T-cell (primary cell): ENCODE measurements at regions not wholly inside any gene's neighbourhood (a gene's known extent, or its start where the extent isn't known, plus 50 kb on each side); places are given as distances from the start of the nearest gene placed in this dataset.

ENCODE experiments used
- ATAC-seq, 4 experiments: fragments of 200-7000 bp in 3 of 4; fragments of 150-1000 bp in 1 of 4; cut with Tn5 transposase; replicated peaks in 1 of 4; 1 replicate in 3 of 4; 2 replicates in 1 of 4; pipeline ENCODE4 v1.10.0; 2021; ENCODE audit warnings: moderate library complexity in 3 of 4, mild to moderate bottlenecking in 2 of 4, moderate number of reproducible peaks in 1 of 4
- CTCF ChIA-PET, 2 donors: fragments of 300-600 bp; sonication (Branson Sonifier 250); formaldehyde crosslinking; loops; one replicate each; lab custom pipeline; 2022; ENCODE audit warnings: antibody characterized with exemption in 2 of 2; lab: Charles Lee
- POLR2A ChIA-PET, 2 donors: fragments of 300-600 bp; sonication (Branson Sonifier 250); formaldehyde crosslinking; loops; one replicate each; lab custom pipeline; 2022; ENCODE audit warnings: antibody characterized with exemption in 2 of 2; lab: Charles Lee
- DNase-seq, 35 experiments: peaks; one replicate each; pipeline versions ENCODE4 v3.0.0 to v3.0.0-alpha.2; 2013 to 2023
- H3K27ac ChIP-seq: one replicate; pipeline ENCODE4 v1.5.1; 2013; ENCODE audit warnings: low read length
- H3K27me3 ChIP-seq, 2 experiments: replicated peaks in 1 of 2; 1 replicate in 1 of 2; 2 replicates in 1 of 2; pipeline versions ENCODE4 v1.6.1 to v1.7.0; 2013; ENCODE audit warnings: low read length in 1 of 2, mixed read lengths in 1 of 2; ENCODE audit not compliant: control insufficient read depth in 2 of 2, insufficient read depth in 2 of 2; ENCODE audit errors: extremely low read depth in 1 of 2
- H3K36me3 ChIP-seq, 2 donors: 1 replicate in 1 of 2; 2 replicates in 1 of 2; pipeline versions ENCODE4 v1.6.1 to v1.7.0; 2013; ENCODE audit warnings: low read length in 1 of 2; ENCODE audit not compliant: control insufficient read depth in 2 of 2, insufficient read depth in 1 of 2; ENCODE audit errors: extremely low read depth in 1 of 2
- H3K4me1 ChIP-seq, 2 experiments: 1 replicate in 1 of 2; 2 replicates in 1 of 2; pipeline versions ENCODE4 v1.6.1 to v1.7.0; 2013; ENCODE audit warnings: low read length in 2 of 2, mixed read lengths in 1 of 2; ENCODE audit not compliant: insufficient read depth in 2 of 2, control insufficient read depth in 1 of 2; ENCODE audit errors: extremely low read depth in 1 of 2
- H3K4me3 ChIP-seq, 2 donors: 1 replicate in 1 of 2; 2 replicates in 1 of 2; pipeline versions ENCODE4 v1.5.1 to v1.7.0; 2013; ENCODE audit warnings: mild to moderate bottlenecking in 2 of 2, low read length in 1 of 2, moderate library complexity in 1 of 2; ENCODE audit not compliant: control insufficient read depth in 1 of 2; ENCODE audit errors: extremely low read depth in 1 of 2
- H3K9me3 ChIP-seq: 2 replicates; pipeline ENCODE4 v1.7.0; 2013
- H3K27ac Mint-ChIP-seq, 2 donors: one replicate each; pipeline ENCODE4 v1.8.0; 2020 to 2021; ENCODE audit warnings: mild to moderate bottlenecking in 2 of 2, mixed read lengths in 2 of 2
- H3K27me3 Mint-ChIP-seq, 2 donors: one replicate each; pipeline ENCODE4 v1.8.0; 2021 to 2022; ENCODE audit warnings: mixed read lengths in 2 of 2
- H3K36me3 Mint-ChIP-seq: one replicate; pipeline ENCODE4 v1.8.0; 2021; ENCODE audit warnings: mixed read lengths
- H3K4me1 Mint-ChIP-seq, 3 donors: one replicate each; pipeline ENCODE4 v1.8.0; 2020 to 2022; ENCODE audit warnings: mixed read lengths in 3 of 3, mild to moderate bottlenecking in 1 of 3
- H3K4me3 Mint-ChIP-seq, 3 donors: one replicate each; pipeline ENCODE4 v1.8.0; 2020 to 2022; ENCODE audit warnings: mild to moderate bottlenecking in 3 of 3, mixed read lengths in 3 of 3, moderate library complexity in 3 of 3
- H3K9me3 Mint-ChIP-seq, 3 donors: one replicate each; pipeline ENCODE4 v1.8.0; 2020 to 2022; ENCODE audit warnings: mixed read lengths in 3 of 3
- WGBS: methylation state at CpG from one replicate; pipeline ENCODE4 v1.1.5; 2013; ENCODE audit warnings: missing lambda C conversion rate; ENCODE audit not compliant: insufficient coverage; 5-methylcytosine and 5-hydroxymethylcytosine counted together

DNA sequence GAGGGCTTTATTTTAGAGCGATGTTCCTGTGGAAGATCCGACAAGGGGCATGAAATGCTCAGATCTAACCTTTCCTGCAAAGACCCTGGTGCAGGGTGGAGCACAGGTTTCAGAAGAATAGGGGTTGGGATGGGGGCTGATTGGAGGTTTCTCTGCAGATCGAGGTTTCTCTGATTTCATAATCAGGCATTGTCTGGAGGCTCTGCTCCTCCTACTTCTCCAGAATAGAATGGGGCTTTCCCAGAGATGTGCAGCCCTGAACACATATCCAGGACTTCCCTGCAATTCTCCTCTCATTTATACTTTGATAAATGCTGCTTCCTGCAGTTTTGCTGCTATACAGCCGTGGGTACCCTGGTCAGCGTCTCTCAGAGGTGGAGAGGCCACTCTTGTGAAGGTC, 397.6 kb upstream of the BOD1L1 start:
- ATAC-seq: no peak
- no peak overlapping the region for H3K4me3 Mint-ChIP-seq
- H3K4me1 Mint-ChIP-seq: no peaks in the 10 kb centered on the region
- no peak overlapping the region for H3K4me3 ChIP-seq
- no peak for DNase-seq
- ChIA-PET CTCF (interaction anchor here in 1 of 2 donors (0.6 kb wide), 1 partner anchor 369 kb away, joined by 3 read pairs; no protein-coding TSS in a partner anchor), POLR2A (no interaction called here)
- no peaks in the 10 kb centered on the region for H3K4me1 ChIP-seq
- peaks cover 0 to 4% (median 0%) of the 10 kb centered on the region in 3 donors for H3K9me3 Mint-ChIP-seq
- no peaks in the 10 kb centered on the region for H3K9me3 ChIP-seq
- H3K27me3 Mint-ChIP-seq: peaks cover 0 to under 1% of the 10 kb centered on the region in 2 donors
- H3K27ac Mint-ChIP-seq: no peak overlapping the region
- no peaks in the 10 kb centered on the region for H3K36me3 Mint-ChIP-seq
- H3K27me3 ChIP-seq: no peaks in the 10 kb centered on the region
- 60% methylated on average over 2 of the region's 5 CpGs for WGBS
- no peak overlapping the region for H3K27ac ChIP-seq
- no peaks in the 10 kb centered on the region for H3K36me3 ChIP-seq

DNA sequence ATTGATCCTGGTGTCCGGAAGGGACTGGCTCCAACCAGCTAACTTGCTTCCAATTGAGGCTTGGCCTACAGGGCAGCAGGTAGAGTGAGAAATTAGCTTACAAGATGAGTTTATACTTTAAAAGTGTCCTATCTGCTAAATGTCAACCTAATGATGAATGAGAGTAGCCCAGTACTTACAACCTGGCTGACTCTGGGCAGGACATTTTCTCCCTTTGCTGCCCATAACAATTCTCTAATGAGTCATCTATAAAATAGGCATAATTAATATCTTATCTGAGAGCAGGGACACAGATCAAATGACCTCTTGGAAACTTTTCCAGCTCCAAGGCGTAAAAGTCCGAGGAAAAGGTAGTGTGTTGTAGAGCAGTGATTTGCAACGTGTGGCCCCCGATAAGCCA, 398.4 kb upstream of the BOD1L1 start:
- Histone ChIP-seq H3K4me3 (no peak overlapping the region), H3K27me3 (no peaks in the 10 kb centered on the region), H3K36me3 (no peaks in the 10 kb centered on the region), H3K9me3 (no peaks in the 10 kb centered on the region), H3K27ac (no peak overlapping the region), H3K4me1 (no peaks in the 10 kb centered on the region)
- ChIA-PET CTCF (no interaction called here), POLR2A (no interaction called here)
- Mint-ChIP-seq H3K27ac (no peak overlapping the region), H3K9me3 (peaks cover 0 to 4% (median 0%) of the 10 kb centered on the region in 3 donors), H3K36me3 (no peaks in the 10 kb centered on the region), H3K4me1 (no peaks in the 10 kb centered on the region), H3K27me3 (no peaks in the 10 kb centered on the region), H3K4me3 (no peak overlapping the region)
- no CpG with 5 or more reads among the region's 5 CpGs for WGBS
- ATAC-seq (no peak), DNase-seq (no peak)

DNA sequence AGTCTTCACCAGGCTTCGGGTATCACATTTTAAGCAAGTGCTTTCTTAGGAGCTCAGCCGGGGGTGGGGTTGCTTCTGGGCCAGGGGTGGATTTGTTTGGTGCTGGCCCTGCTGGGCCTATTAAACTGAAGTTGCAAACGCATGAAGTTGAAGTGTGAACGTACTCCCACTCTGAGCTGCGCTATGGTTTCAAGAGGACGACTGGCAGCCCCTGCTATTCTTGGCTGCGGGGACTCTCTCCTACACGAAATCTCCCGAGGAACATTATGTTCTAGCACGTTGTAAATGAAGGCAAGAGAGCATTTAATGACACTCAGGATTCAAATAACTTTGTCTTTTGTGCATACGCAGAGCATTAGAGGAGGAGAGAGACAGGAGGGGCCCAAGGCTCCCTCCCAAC, 401.3 kb upstream of the BOD1L1 start:
- no peaks in the 10 kb centered on the region for H3K27me3 ChIP-seq
- H3K36me3 Mint-ChIP-seq: no peaks in the 10 kb centered on the region
- DNase-seq (no peak), ATAC-seq (no peak)
- H3K4me3 ChIP-seq: no peak overlapping the region
- no peak overlapping the region for H3K27ac Mint-ChIP-seq
- H3K4me1 ChIP-seq: no peaks in the 10 kb centered on the region
- CTCF ChIA-PET: no interaction called here
- WGBS: 91% methylated on average over 9 of the region's 11 CpGs
- POLR2A ChIA-PET: no interaction called here
- no peak overlapping the region for H3K4me3 Mint-ChIP-seq
- H3K9me3 ChIP-seq: no peaks in the 10 kb centered on the region
- no peaks in the 10 kb centered on the region for H3K4me1 Mint-ChIP-seq
- H3K36me3 ChIP-seq: no peaks in the 10 kb centered on the region
- H3K27me3 Mint-ChIP-seq: no peaks in the 10 kb centered on the region
- H3K27ac ChIP-seq: no peak overlapping the region
- H3K9me3 Mint-ChIP-seq: peaks cover 0 to 4% (median 0%) of the 10 kb centered on the region in 3 donors

DNA sequence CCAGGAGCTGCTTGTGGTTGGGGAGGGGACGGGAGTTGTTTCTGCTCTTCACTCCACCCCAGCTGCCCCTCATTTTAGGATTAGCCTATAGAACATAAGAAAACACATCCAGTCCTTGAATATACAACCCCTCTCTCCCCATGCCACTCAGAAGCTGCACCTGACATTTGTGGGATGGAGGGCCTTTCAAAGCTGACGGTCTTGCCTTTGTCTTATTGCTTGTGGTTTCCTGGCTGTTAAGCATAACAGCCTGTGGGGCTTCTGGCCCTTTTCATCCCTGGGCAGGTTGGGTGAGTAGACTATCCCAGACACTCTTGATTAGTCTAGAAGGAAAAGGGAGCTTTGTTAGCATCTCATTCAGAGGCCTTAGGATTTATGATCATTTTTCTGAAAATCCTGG, 407.6 kb upstream of the BOD1L1 start:
- ChIA-PET POLR2A (no interaction called here), CTCF (no interaction called here)
- H3K9me3 Mint-ChIP-seq: no peaks in the 10 kb centered on the region
- no peaks in the 10 kb centered on the region for H3K27me3 Mint-ChIP-seq
- Histone ChIP-seq H3K36me3 (no peaks in the 10 kb centered on the region), H3K4me3 (no peak overlapping the region), H3K27me3 (no peaks in the 10 kb centered on the region), H3K9me3 (no peaks in the 10 kb centered on the region), H3K4me1 (no peaks in the 10 kb centered on the region), H3K27ac (no peak overlapping the region)
- H3K36me3 Mint-ChIP-seq: no peaks in the 10 kb centered on the region
- H3K4me1 Mint-ChIP-seq: no peaks in the 10 kb centered on the region
- DNase-seq (no peak), ATAC-seq (no peak)
- no CpG with 5 or more reads among the region's 2 CpGs for WGBS
- no peak overlapping the region for H3K27ac Mint-ChIP-seq
- no peak overlapping the region for H3K4me3 Mint-ChIP-seq

DNA sequence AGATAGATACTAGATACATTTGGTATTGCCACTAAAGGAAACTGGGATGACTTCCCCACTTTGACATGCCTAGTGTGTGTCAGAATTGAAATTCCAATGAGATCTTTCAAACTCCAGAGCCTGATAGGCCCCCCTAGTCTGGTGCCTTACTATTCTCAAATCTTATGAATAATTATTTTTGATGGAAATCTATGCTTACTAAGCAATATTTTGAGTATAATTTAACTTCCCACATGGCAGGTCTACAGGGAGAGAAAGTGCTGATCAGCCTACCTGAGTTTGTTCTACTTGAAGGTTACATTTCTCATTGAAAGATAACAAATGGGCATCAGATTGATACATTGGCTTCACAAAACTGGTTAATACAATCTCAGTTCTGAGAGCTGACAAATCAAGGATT, 415.7 kb upstream of the BOD1L1 start:
- no peaks in the 10 kb centered on the region for H3K9me3 Mint-ChIP-seq
- no peak overlapping the region for H3K27ac ChIP-seq
- no peaks in the 10 kb centered on the region for H3K4me1 Mint-ChIP-seq
- POLR2A ChIA-PET: no interaction called here
- DNase-seq (no peak), ATAC-seq (no peak)
- H3K27me3 ChIP-seq: no peaks in the 10 kb centered on the region
- H3K4me3 ChIP-seq: no peak overlapping the region
- CTCF ChIA-PET: interaction anchor here in 1 of 2 donors (0.7 kb wide), 1 partner anchor 24 kb away, joined by 3 read pairs; no protein-coding TSS in a partner anchor
- no peak overlapping the region for H3K27ac Mint-ChIP-seq
- H3K36me3 ChIP-seq: no peaks in the 10 kb centered on the region
- no peak overlapping the region for H3K4me3 Mint-ChIP-seq
- no peaks in the 10 kb centered on the region for H3K27me3 Mint-ChIP-seq
- H3K9me3 ChIP-seq: no peaks in the 10 kb centered on the region
- H3K36me3 Mint-ChIP-seq: no peaks in the 10 kb centered on the region
- H3K4me1 ChIP-seq: no peaks in the 10 kb centered on the region

DNA sequence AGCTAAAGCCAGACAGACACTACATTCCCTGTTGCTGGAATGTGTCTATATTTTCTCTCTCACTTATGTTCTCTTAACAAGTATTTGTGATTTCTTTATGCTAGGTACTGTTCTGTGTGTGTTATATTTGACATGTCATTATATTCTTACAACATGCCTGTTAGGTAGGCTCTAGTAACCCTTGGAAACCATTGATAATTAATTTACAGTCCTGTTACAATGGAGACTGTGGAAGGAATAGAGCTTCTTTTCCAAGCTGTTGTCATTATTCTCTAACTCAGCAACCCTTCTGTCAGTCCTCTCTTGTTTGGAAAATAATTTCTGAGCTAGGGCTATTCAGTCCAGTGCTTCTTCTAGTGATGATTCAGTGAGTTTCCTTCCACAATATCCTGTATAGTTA, 419.1 kb upstream of the BOD1L1 start:
- no peaks in the 10 kb centered on the region for H3K27me3 Mint-ChIP-seq
- no peak for DNase-seq
- Histone ChIP-seq H3K27ac (no peak overlapping the region), H3K27me3 (no peaks in the 10 kb centered on the region), H3K36me3 (no peaks in the 10 kb centered on the region), H3K9me3 (no peaks in the 10 kb centered on the region), H3K4me1 (no peaks in the 10 kb centered on the region), H3K4me3 (no peak overlapping the region)
- no peak for ATAC-seq
- no peaks in the 10 kb centered on the region for H3K9me3 Mint-ChIP-seq
- H3K4me1 Mint-ChIP-seq: no peaks in the 10 kb centered on the region
- ChIA-PET CTCF (no interaction called here), POLR2A (no interaction called here)
- no peak overlapping the region for H3K4me3 Mint-ChIP-seq
- H3K27ac Mint-ChIP-seq: no peak overlapping the region
- no peaks in the 10 kb centered on the region for H3K36me3 Mint-ChIP-seq

DNA sequence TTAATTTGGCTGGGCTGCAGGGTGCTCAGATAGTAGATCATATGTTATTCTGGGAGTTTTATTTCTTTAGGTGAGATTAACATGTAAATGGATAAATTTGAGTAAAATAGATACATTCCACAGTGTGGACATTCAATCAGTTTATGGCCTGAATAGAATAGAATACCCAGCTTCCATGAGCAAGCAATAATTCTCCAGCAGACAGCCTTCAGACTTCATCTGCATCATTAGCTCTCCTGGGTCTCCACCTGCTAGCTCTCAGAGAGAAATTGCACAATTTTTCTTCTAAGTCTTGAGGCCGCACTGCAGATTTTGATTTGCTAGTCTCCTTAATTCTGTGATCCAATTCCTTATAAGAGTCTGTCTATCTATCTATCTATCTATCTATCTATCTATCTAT, 420.3 kb upstream of the BOD1L1 start:
- H3K4me1 Mint-ChIP-seq: no peaks in the 10 kb centered on the region
- ATAC-seq (no peak), DNase-seq (no peak)
- no peaks in the 10 kb centered on the region for H3K36me3 ChIP-seq
- no peaks in the 10 kb centered on the region for H3K4me1 ChIP-seq
- no peak overlapping the region for H3K27ac Mint-ChIP-seq
- H3K27me3 Mint-ChIP-seq: no peaks in the 10 kb centered on the region
- H3K27ac ChIP-seq: no peak overlapping the region
- H3K27me3 ChIP-seq: no peaks in the 10 kb centered on the region
- H3K9me3 ChIP-seq: no peaks in the 10 kb centered on the region
- ChIA-PET POLR2A (no interaction called here), CTCF (no interaction called here)
- no peaks in the 10 kb centered on the region for H3K9me3 Mint-ChIP-seq
- WGBS: no CpG with 5 or more reads among the region's 1 CpG
- no peak overlapping the region for H3K4me3 Mint-ChIP-seq
- H3K4me3 ChIP-seq: no peak overlapping the region
- no peaks in the 10 kb centered on the region for H3K36me3 Mint-ChIP-seq
